B cell (primary cell): ENCODE measurements at regions not wholly inside any gene's neighbourhood (a gene's known extent, or its start where the extent isn't known, plus 50 kb on each side); places are given as distances from the start of the nearest gene placed in this dataset.

Experiments
- ATAC-seq: fragments of 200-7000 bp; cut with Tn5 transposase; one replicate; pipeline ENCODE4 v1.10.0; 2021; ENCODE audit warnings: low read depth, mild to moderate bottlenecking, moderate number of reproducible peaks, moderate library complexity
- CTCF ChIA-PET: fragments of 350-600 bp; sonication (Branson Sonifier 250); formaldehyde crosslinking; loops from one replicate; lab custom pipeline; 2021; ENCODE audit warnings: antibody characterized with exemption, inconsistent platforms; lab: Charles Lee
- POLR2A ChIA-PET: fragments of 350-600 bp; sonication (Branson Sonifier 250); formaldehyde crosslinking; loops from one replicate; lab custom pipeline; 2021; ENCODE audit warnings: antibody characterized with exemption; lab: Charles Lee
- DNase-seq: peaks from one replicate; pipeline ENCODE4 v3.0.0; 2013
- H2AFZ ChIP-seq: 2 replicates; pipeline ENCODE4 v1.6.1; 2012; ENCODE audit warnings: mild to moderate bottlenecking, low read depth, low read length; ENCODE audit not compliant: insufficient read depth, poor library complexity, severe bottlenecking
- H3K27ac ChIP-seq, 2 donors: 1 replicate in 1 of 2; 2 replicates in 1 of 2; pipeline ENCODE4 v1.5.1; 2012 to 2013; ENCODE audit warnings: low read length in 2 of 2, mild to moderate bottlenecking in 2 of 2, moderate library complexity in 1 of 2
- H3K27me3 ChIP-seq, 4 experiments: fragments of 200-600 bp in 1 of 4; sonication (generic) in 1 of 4; replicated peaks in 1 of 4; 1 replicate in 2 of 4; 2 replicates in 2 of 4; pipeline versions ENCODE4 v1.6.1 to v1.7.0; 2013 to 2016; ENCODE audit warnings: low read length in 3 of 4, mild to moderate bottlenecking in 2 of 4, mixed read lengths in 1 of 4, moderate library complexity in 1 of 4; ENCODE audit not compliant: insufficient read depth in 4 of 4, control insufficient read depth in 3 of 4; ENCODE audit errors: control extremely low read depth in 1 of 4
- H3K36me3 ChIP-seq, 2 experiments: replicated peaks in 1 of 2; 1 replicate in 1 of 2; 2 replicates in 1 of 2; pipeline versions ENCODE4 v1.6.1 to v1.7.1; 2013; ENCODE audit warnings: low read length in 1 of 2; ENCODE audit not compliant: insufficient read depth in 2 of 2, control insufficient read depth in 1 of 2; ENCODE audit errors: control extremely low read depth in 1 of 2, extremely low read depth in 1 of 2
- H3K4me1 ChIP-seq, 2 donors: fragments of 200-600 bp in 1 of 2; sonication (generic) in 1 of 2; 1 replicate in 1 of 2; 2 replicates in 1 of 2; pipeline versions ENCODE4 v1.5.1 to v1.6.1; 2013 to 2017; ENCODE audit warnings: low read length in 2 of 2; ENCODE audit not compliant: control insufficient read depth in 2 of 2, insufficient read depth in 2 of 2
- H3K4me2 ChIP-seq: replicated peaks from 2 replicates; pipeline ENCODE3; 2012; ENCODE audit warnings: mild to moderate bottlenecking, low read depth, low read length; ENCODE audit not compliant: poor library complexity, severe bottlenecking
- H3K4me3 ChIP-seq, 5 experiments: fragments of 200-600 bp in 1 of 5; sonication (generic) in 1 of 5; 1 replicate in 3 of 5; 2 replicates in 2 of 5; pipeline versions ENCODE4 v1.5.1 to v1.7.0; 2011 to 2016; ENCODE audit warnings: low read length in 4 of 5, mild to moderate bottlenecking in 4 of 5, low read depth in 2 of 5, control low read depth in 1 of 5, moderate library complexity in 1 of 5; ENCODE audit not compliant: insufficient read depth in 1 of 5; ENCODE audit errors: control extremely low read depth in 1 of 5, extremely low read depth in 1 of 5
- H3K79me2 ChIP-seq: fragments of 200-600 bp; sonication (generic); one replicate; pipeline ENCODE4 v1.6.0; 2016; ENCODE audit warnings: low read length; ENCODE audit not compliant: control insufficient read depth, insufficient read depth
- H3K9ac ChIP-seq: fragments of 200-600 bp; sonication (generic); 2 replicates; pipeline ENCODE4 v1.6.1; 2017; ENCODE audit warnings: mild to moderate bottlenecking, low read length, moderate library complexity
- H3K9me3 ChIP-seq, 3 donors: one replicate each; pipeline versions ENCODE4 v1.6.1 to v1.7.1; 2013; ENCODE audit warnings: low read length in 2 of 3; ENCODE audit not compliant: control insufficient read depth in 2 of 3, insufficient read depth in 1 of 3; ENCODE audit errors: control extremely low read depth in 1 of 3
- H4K20me1 ChIP-seq: 2 replicates; pipeline ENCODE4 v1.6.0; 2012; ENCODE audit warnings: mild to moderate bottlenecking, low read length; ENCODE audit not compliant: insufficient read depth, control insufficient read depth, poor library complexity, severe bottlenecking
- H3K27ac Mint-ChIP-seq: one replicate; pipeline ENCODE4 v1.8.0; 2021; ENCODE audit warnings: mixed read lengths
- H3K27me3 Mint-ChIP-seq: one replicate; pipeline ENCODE4 v1.8.0; 2021; ENCODE audit warnings: mixed read lengths
- H3K4me1 Mint-ChIP-seq: one replicate; pipeline ENCODE4 v1.8.0; 2021; ENCODE audit warnings: mixed read lengths
- H3K4me3 Mint-ChIP-seq: one replicate; pipeline ENCODE4 v1.8.0; 2021; ENCODE audit warnings: mixed read lengths
- H3K9me3 Mint-ChIP-seq: one replicate; pipeline ENCODE4 v1.8.0; 2022; ENCODE audit warnings: mixed read lengths; ENCODE audit not compliant: insufficient read depth
- CTCF ChIP-seq: fragments of 200-600 bp; IDR thresholded peaks from one replicate; pipeline ENCODE4 v1.8.0; 2022; ENCODE audit warnings: antibody characterized with exemption, mild to moderate bottlenecking
- EZH2 ChIP-seq: IDR thresholded peaks from 2 replicates; pipeline ENCODE4 v1.6.1; 2012; ENCODE audit warnings: borderline replicate concordance, low read depth, mild to moderate bottlenecking, moderate library complexity, low read length; ENCODE audit not compliant: insufficient read depth, poor library complexity, severe bottlenecking
- WGBS: methylation state at CpG from one replicate; pipeline ENCODE4 v1.1.5; 2013; ENCODE audit warnings: missing lambda C conversion rate; ENCODE audit not compliant: insufficient coverage; 5-methylcytosine and 5-hydroxymethylcytosine counted together
- intact Hi-C: fragments of 100-400 bp; cut with micrococcal nuclease; formaldehyde crosslinking; loops from one replicate; pipeline ENCODE4 v1.10.0; 2022

GRCh38 chr5:72596956-72597355 lies 89.7 kb upstream of the ZNF366 start:
- H2AFZ ChIP-seq, result no peak overlapping the region
- no peak for DNase-seq
- POLR2A ChIA-PET, result no interaction called here
- H3K4me3 ChIP-seq, result no peak overlapping the region
- no peaks in the 10 kb centered on the region for H4K20me1 ChIP-seq
- no peak for ATAC-seq
- no peak overlapping the region for H3K9ac ChIP-seq
- no peaks in the 10 kb centered on the region for H3K79me2 ChIP-seq
- TF ChIP-seq EZH2, result no peak
- H3K27me3 ChIP-seq, result peaks cover 0 to 2% (median 0%) of the 10 kb centered on the region in 4 experiments
- no CpG with 5 or more reads among the region's 3 CpGs for WGBS
- Mint-ChIP-seq H3K4me1 (peaks cover 18% of the 10 kb centered on the region), H3K9me3 (no peaks in the 10 kb centered on the region), H3K27ac (peak overlapping the region; percentile 7), H3K27me3 (peaks cover 3% of the 10 kb centered on the region), H3K4me3 (no peak overlapping the region)
- H3K9me3 ChIP-seq, result no peaks in the 10 kb centered on the region
- intact Hi-C loops, result loop anchor here (5.0 kb wide), 2 partner anchors 90 to 220 kb away; partner anchors contain the start of genes TNPO1 and ZNF366
- H3K36me3 ChIP-seq, result no peaks in the 10 kb centered on the region
- H3K27ac ChIP-seq, result no peak overlapping the region
- CTCF ChIA-PET, result no interaction called here
- peaks cover 15 to 18% of the 10 kb centered on the region in 2 donors for H3K4me1 ChIP-seq
- no peak overlapping the region for H3K4me2 ChIP-seq

GRCh38 chr5:72588640-72589039 lies 81.4 kb upstream of the ZNF366 start:
- no peak overlapping the region for H3K4me3 Mint-ChIP-seq
- H3K4me2 ChIP-seq, result no peak overlapping the region
- no peaks in the 10 kb centered on the region for H3K36me3 ChIP-seq
- ChIA-PET POLR2A (no interaction called here), CTCF (interaction anchor here (1.1 kb wide), 1 partner anchor 22 kb away, joined by 4 read pairs; no protein-coding TSS in a partner anchor)
- H3K4me1 ChIP-seq, result no peaks in the 10 kb centered on the region
- intact Hi-C loops, result no loop called here
- no peaks in the 10 kb centered on the region for H3K9me3 ChIP-seq
- no peaks in the 10 kb centered on the region for H3K4me1 Mint-ChIP-seq
- no peak overlapping the region for H3K27ac Mint-ChIP-seq
- TF ChIP-seq CTCF (no peak), EZH2 (no peak)
- WGBS, result no CpG with 5 or more reads among the region's 4 CpGs
- ATAC-seq, result no peak
- H3K27ac ChIP-seq, result no peak overlapping the region
- H3K79me2 ChIP-seq, result no peaks in the 10 kb centered on the region
- H4K20me1 ChIP-seq, result no peaks in the 10 kb centered on the region
- H3K9me3 Mint-ChIP-seq, result no peaks in the 10 kb centered on the region
- H2AFZ ChIP-seq, result no peak overlapping the region
- H3K27me3 Mint-ChIP-seq, result peaks cover 28% of the 10 kb centered on the region
- H3K4me3 ChIP-seq, result no peak overlapping the region
- H3K9ac ChIP-seq, result no peak overlapping the region
- DNase-seq, result no peak
- H3K27me3 ChIP-seq, result peaks cover 0 to 4% (median 0%) of the 10 kb centered on the region in 4 experiments
